GM21390 (cell line): ENCODE measurements at regions not wholly inside any gene's neighbourhood (a gene's known extent, or its start where the extent isn't known, plus 50 kb on each side); places are given as distances from the start of the nearest gene placed in this dataset.

Experiments used
- ATAC-seq: cut with Tn5 transposase; IDR thresholded peaks from one replicate; pipeline ENCODE4 v1.9.1; 2021; ENCODE audit not compliant: unreplicated experiment

GRCh38 chr2:129144082-129144791, 825.6 kb upstream of the HS6ST1 start:
- no peak for ATAC-seq

GRCh38 chr2:129152514-129152913, 827.0 kb upstream of the RAB6C start:
- no peak for ATAC-seq

GRCh38 chr2:129160879-129161278, 818.6 kb upstream of the RAB6C start:
- ATAC-seq: no peak

- ATAC-seq: no peak
These were observed 815.1 kb upstream of the RAB6C start for GRCh38 chr2:129164220-129164949.

GRCh38 chr2:129165006-129165405, 814.5 kb upstream of the RAB6C start:
- no peak for ATAC-seq

GRCh38 chr2:129167456-129167855, 812.0 kb upstream of the RAB6C start:
- ATAC-seq: no peak

- no peak for ATAC-seq
These were observed 808.9 kb upstream of the RAB6C start for GRCh38 chr2:129170570-129170969.

- ATAC-seq: no peak
These were observed 805.3 kb upstream of the RAB6C start for GRCh38 chr2:129174143-129174542.

- no peak for ATAC-seq
These were observed 804.4 kb upstream of the RAB6C start for GRCh38 chr2:129175051-129175450.

- no peak for ATAC-seq
These were observed 803.1 kb upstream of the RAB6C start for GRCh38 chr2:129176375-129176774.

- ATAC-seq: no peak
These were observed 801.1 kb upstream of the RAB6C start for GRCh38 chr2:129178356-129178755.

GRCh38 chr2:129179199-129179598, 800.3 kb upstream of the RAB6C start:
- ATAC-seq: no peak

- no peak for ATAC-seq
These were observed 799.2 kb upstream of the RAB6C start for GRCh38 chr2:129180124-129180716.

- ATAC-seq: no peak
These were observed 798.0 kb upstream of the RAB6C start for GRCh38 chr2:129181433-129181832.

- no peak for ATAC-seq
These were observed 797.5 kb upstream of the RAB6C start for GRCh38 chr2:129181963-129182362.

- no peak for ATAC-seq
These were observed 792.1 kb upstream of the RAB6C start for GRCh38 chr2:129187343-129187742.

GRCh38 chr2:129188451-129188850, 791.0 kb upstream of the RAB6C start:
- no peak for ATAC-seq

- ATAC-seq: no peak
These were observed 789.7 kb upstream of the RAB6C start for GRCh38 chr2:129189617-129190319.

- no peak for ATAC-seq
These were observed 789.0 kb upstream of the RAB6C start for GRCh38 chr2:129190494-129190893.

- no peak for ATAC-seq
These were observed 787.9 kb upstream of the RAB6C start for GRCh38 chr2:129191530-129191929.

GRCh38 chr2:129192117-129192516, 787.3 kb upstream of the RAB6C start:
- no peak for ATAC-seq

GRCh38 chr2:129192841-129193253, 786.6 kb upstream of the RAB6C start:
- no peak for ATAC-seq
